Activated CD4-positive, alpha-beta T cell treated with anti-CD3 and anti-CD28 coated beads for 24 hours (primary cell): ENCODE measurements at regions not wholly inside any gene's neighbourhood (a gene's known extent, or its start where the extent isn't known, plus 50 kb on each side); places are given as distances from the start of the nearest gene placed in this dataset.
"Not testable (repeated sequence)": the region's sequence is repeated elsewhere in the genome, so short reads cannot be mapped to it uniquely, and the experiment has no call there.

ENCODE experiments used
- DNase-seq, 2 donors: peaks; one replicate each; pipeline ENCODE4 v3.0.0-alpha.2; 2020; ENCODE audit warnings: low read depth in 2 of 2

- no peak for DNase-seq
Observed at GRCh38 chr4:164579270-164579942, 174.5 kb upstream of the SMIM31 start.

- no peak for DNase-seq
Observed at GRCh38 chr4:164591666-164592065, 162.3 kb upstream of the SMIM31 start.

- DNase-seq: no peak
Observed at GRCh38 chr4:164595751-164596150, 158.2 kb upstream of the SMIM31 start.

GRCh38 chr4:164596318-164596878 is 157.5 kb upstream of the SMIM31 start:
- DNase-seq: no peak

- no peak for DNase-seq
Observed at GRCh38 chr4:164596927-164597326, 157.0 kb upstream of the SMIM31 start.

DNA sequence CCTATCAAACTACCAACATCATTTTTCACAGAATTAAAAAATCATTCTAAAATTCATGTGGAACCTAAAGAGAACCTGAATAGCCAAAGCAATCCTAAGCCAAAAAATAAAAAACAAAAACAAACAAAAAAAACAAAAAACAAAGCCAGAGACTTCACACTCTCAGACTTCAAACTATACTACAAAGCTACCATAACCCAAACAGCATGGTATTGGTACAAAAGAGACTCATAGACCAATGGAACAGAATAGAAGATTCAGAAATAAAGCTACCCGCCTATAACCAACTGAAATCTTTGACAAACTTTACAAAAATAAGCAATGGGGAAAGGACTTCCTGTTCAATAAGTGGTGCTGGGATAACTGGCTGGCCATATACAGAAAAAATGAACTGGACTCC is 152.3 kb upstream of the SMIM31 start:
- no peak for DNase-seq

GRCh38 chr4:164605791-164606190 is 148.1 kb upstream of the SMIM31 start:
- DNase-seq: not testable (repeated sequence)

DNA sequence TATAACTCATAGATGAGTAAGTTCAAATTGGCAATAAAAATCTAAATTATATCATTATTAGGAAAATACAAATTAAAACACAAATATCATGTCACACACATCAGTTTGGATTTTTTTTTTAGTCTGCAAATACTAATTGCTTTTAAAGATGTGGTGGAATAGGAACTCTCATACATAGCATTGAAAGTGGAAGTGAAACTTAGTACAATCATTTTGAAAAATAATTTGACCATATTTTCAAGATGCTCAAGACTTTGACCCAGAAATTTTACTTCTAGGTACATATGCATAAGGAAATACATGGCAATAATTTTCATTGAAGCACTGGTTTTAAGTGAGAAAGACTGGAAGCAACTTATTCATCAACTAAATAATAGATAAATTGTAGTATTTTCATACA is 147.5 kb upstream of the SMIM31 start:
- no peak for DNase-seq

DNA sequence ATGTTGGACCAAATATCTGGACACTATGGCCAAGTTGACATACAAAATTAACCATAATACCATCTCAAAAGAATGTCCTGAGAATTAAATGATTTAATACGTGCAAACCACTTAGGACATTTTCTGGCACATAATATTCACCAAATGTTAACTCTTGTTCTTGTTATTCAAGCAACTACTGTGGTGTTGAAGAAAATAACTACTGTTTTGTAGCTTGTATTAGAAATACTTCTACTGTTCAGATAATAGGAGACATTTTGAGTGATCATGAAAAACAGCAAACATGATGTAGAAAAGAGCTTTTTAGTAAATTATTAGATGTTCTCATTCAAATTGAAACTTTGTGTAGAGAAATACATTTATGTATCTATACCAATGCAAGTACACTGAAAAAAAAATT is 140.7 kb upstream of the SMIM31 start:
- no peak for DNase-seq

DNA sequence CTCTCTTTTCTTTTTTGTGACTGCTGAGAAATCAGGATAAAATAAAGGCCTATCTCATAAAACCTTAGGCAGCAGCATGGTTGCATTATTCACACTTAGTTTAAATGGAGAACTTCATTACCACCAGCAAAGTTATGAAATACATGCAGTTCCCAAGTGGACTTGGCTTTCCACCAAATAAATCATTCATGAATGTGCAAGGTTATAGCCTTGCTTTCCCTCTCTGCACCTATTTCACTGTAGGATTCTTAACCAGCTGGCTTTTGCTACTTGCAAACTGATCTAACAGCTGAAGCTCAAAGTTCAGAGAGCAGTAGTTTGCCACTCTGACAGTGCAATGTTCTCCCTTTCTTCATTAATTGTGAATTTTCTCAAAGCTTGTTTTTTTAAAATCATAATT is 140.1 kb upstream of the SMIM31 start:
- DNase-seq: no peak

GRCh38 chr4:164614329-164614728 is 139.6 kb upstream of the SMIM31 start:
- no peak for DNase-seq

- no peak for DNase-seq
Observed at GRCh38 chr4:164614999-164615398, 138.9 kb upstream of the SMIM31 start.

DNA sequence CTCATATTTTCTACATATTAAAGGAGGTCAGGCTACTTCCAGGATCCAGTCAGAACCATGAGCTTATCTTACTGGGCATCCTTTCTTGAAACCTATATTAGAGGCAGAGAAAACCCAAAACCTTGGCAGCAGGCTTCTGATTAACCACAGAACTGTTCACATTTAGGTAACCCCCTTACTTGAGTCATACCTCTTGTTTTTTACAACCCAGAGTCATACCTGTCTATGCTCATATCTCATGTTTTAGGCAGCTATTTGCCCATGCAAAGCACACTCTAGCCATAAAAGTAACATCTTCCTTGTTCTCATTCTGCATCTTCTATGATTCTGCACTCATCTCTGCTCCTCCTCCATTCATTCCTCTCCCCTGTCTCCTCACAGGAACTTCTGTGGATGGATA is 138.0 kb upstream of the SMIM31 start:
- DNase-seq: no peak

GRCh38 chr4:164616961-164617360 is 137.0 kb upstream of the SMIM31 start:
- no peak for DNase-seq

- no peak for DNase-seq
Observed at GRCh38 chr4:164617426-164617825, 136.5 kb upstream of the SMIM31 start.

DNA sequence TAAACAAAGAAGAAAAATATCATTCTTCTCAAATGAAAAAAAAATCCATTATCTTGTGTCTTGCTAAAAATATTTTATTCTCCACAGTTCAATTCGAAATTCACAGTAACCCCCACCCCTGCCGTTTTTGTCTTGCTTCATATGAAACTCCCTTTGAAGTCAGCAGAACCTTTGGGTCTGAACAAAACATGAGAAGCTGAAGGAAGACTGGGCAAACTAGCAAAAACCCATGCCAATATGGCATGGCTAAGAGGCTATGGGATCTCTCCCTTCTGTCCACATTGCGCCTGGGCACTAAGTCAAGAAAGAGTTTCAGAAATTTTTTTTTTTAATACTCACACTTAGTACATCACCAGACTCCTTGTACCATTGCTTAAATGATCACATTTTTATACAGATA is 136.0 kb upstream of the SMIM31 start:
- DNase-seq: no peak

- DNase-seq: no peak
Observed at GRCh38 chr4:164621886-164622521, 131.9 kb upstream of the SMIM31 start.

GRCh38 chr4:164623099-164623498 is 130.8 kb upstream of the SMIM31 start:
- DNase-seq: no peak

DNA sequence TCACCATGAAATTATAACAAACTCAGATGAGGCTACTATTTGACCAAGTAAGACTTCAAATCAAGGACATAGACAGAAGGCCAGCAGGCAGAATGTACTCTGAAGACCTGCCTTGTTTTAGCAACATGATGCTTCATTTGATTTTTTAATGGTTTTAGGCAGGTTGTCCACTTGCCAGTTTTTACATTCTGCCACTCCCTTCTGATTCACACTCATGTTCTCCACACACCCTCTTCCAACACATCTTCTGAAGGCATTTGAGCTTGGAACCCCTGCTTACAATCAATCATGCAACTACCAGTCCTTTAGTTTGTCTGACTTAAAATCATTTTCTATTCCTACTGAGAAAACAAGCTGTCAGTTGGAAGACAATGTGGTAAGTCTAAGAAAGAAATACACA is 114.9 kb upstream of the SMIM31 start:
- no peak for DNase-seq

GRCh38 chr4:164648151-164648848 is 105.6 kb upstream of the SMIM31 start:
- no peak for DNase-seq

DNA sequence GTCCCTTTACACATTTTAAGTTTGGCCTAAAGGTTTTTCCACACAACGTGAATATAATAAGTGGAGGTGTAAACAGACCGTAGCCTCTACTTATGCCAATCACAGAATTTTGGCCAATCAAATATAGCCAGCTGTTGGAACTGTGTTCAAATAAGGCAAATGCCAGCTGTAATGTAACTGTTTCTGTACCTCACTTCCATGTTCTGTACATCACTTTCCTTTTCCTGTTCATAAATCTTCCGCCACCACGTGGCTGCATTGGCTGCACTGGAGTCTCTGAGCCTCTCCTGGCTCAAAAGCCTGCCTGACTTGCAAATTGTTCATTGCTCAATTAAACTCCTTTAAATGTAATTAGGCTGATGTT is 105.1 kb upstream of the SMIM31 start:
- no peak for DNase-seq

DNA sequence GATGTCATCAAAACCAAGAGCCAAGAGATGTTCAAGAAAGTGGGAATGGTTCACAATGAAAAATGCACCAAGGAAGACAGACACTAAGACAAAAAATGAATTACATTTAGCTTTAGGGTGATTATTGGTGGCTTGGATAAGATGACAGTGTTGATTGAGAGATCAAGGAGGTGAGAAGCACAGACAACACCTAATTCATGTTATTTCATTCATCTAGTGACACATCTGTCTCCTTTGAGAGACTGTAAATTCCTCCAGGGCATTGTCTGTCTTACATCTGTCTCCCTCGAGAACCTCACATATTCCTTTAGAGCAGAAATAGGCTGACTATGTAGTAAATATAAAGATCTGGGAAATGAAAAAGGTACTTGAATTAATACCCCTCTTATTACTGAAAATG is 94.2 kb upstream of the SMIM31 start:
- DNase-seq: no peak

DNA sequence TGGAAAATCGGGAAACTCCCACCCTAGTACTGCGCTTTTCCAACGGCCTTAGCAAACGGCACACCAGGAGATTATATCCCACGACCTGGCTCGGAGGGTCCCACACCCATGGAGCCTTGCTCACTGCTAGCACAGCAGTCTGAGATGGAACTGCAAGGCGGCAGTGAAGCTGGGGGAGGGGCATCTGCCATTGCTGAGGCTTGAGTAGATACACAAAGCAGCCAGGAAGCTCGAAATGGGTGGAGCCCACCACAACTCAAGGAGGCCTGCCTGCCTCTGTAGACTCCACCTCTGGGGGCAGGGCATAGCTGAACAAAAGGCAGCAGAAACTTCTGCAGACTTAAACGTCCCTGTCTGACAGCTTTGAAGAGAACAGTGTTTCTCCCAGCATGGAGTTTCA is 77.8 kb upstream of the SMIM31 start:
- not testable (repeated sequence) for DNase-seq
